HUDEP-2 (cell line): ENCODE measurements at regions not wholly inside any gene's neighbourhood (a gene's known extent, or its start where the extent isn't known, plus 50 kb on each side); places are given as distances from the start of the nearest gene placed in this dataset.
"Not testable (repeated sequence)": the region's sequence is repeated elsewhere in the genome, so short reads cannot be mapped to it uniquely, and the experiment has no call there.

Source experiments
- DNase-seq, 76 experiments: peaks; one replicate each; lab custom pipeline; 2025; ENCODE audit not compliant: unreplicated experiment in 76 of 76; lab: John Stamatoyannopoulos, UW

- no peak for DNase-seq
These were observed 563.9 kb downstream of the TFAP2A start for GRCh38 chr6:9851006-9851405.

GRCh38 chr6:9848094-9848493, 566.8 kb downstream of the TFAP2A start:
- DNase-seq: no peak

- no peak for DNase-seq
These were observed 572.8 kb downstream of the TFAP2A start for GRCh38 chr6:9841886-9842725.

GRCh38 chr6:9834233-9834632, 580.6 kb downstream of the TFAP2A start:
- no peak for DNase-seq

- no peak for DNase-seq
These were observed 583.1 kb downstream of the TFAP2A start for GRCh38 chr6:9831783-9832182.

- no peak for DNase-seq
These were observed 584.1 kb downstream of the TFAP2A start for GRCh38 chr6:9830808-9831207.

- DNase-seq: no peak
These were observed 589.3 kb downstream of the TFAP2A start for GRCh38 chr6:9825526-9825925.

GRCh38 chr6:9810727-9811126, 604.1 kb downstream of the TFAP2A start:
- not testable (repeated sequence) for DNase-seq

GRCh38 chr6:9810286-9810685, 604.6 kb downstream of the TFAP2A start:
- DNase-seq: no peak

GRCh38 chr6:9806195-9806594, 608.7 kb downstream of the TFAP2A start:
- no peak for DNase-seq

- DNase-seq: no peak
These were observed 613.6 kb downstream of the TFAP2A start for GRCh38 chr6:9801249-9801754.

- DNase-seq: no peak
These were observed 615.3 kb downstream of the TFAP2A start for GRCh38 chr6:9799582-9799981.

GRCh38 chr6:9796827-9797226, 618.0 kb downstream of the TFAP2A start:
- DNase-seq: no peak

- DNase-seq: no peak
These were observed 619.0 kb downstream of the TFAP2A start for GRCh38 chr6:9795880-9796279.

- no peak for DNase-seq
These were observed 625.7 kb downstream of the TFAP2A start for GRCh38 chr6:9789201-9789600.

GRCh38 chr6:9784786-9785185, 630.1 kb downstream of the TFAP2A start:
- DNase-seq: no peak

- DNase-seq: no peak
These were observed 631.3 kb downstream of the TFAP2A start for GRCh38 chr6:9783567-9783966.

- no peak for DNase-seq
These were observed 648.5 kb downstream of the TFAP2A start for GRCh38 chr6:9766240-9766915.

- no peak for DNase-seq
These were observed 653.7 kb downstream of the TFAP2A start for GRCh38 chr6:9761220-9761619.

- no peak for DNase-seq
These were observed 660.4 kb downstream of the TFAP2A start for GRCh38 chr6:9754515-9754914.

- DNase-seq: no peak
These were observed 668.9 kb downstream of the TFAP2A start for GRCh38 chr6:9745966-9746365.

- DNase-seq: no peak
These were observed 669.4 kb downstream of the TFAP2A start for GRCh38 chr6:9745476-9745875.
